GM23338 (cell line): ENCODE measurements at regions not wholly inside any gene's neighbourhood (a gene's known extent, or its start where the extent isn't known, plus 50 kb on each side); places are given as distances from the start of the nearest gene placed in this dataset.
A peak's percentile ranks its signal among the peaks of the same experiment; 100 is the strongest.

Experiments
- ATAC-seq: fragments of 200-7000 bp; cut with Tn5 transposase; 3 replicates; pipeline ENCODE4 v1.9.1; 2020
- DNase-seq: peaks from one replicate; pipeline ENCODE4 v3.0.0-alpha.2; 2015; ENCODE audit warnings: low spot score
- H2AFZ ChIP-seq: fragments of 200-600 bp; sonication (generic); 2 replicates; pipeline ENCODE4 v1.8.0; 2016; ENCODE audit warnings: antibody characterized with exemption, mild to moderate bottlenecking, moderate library complexity
- H3F3A ChIP-seq: fragments of 200-600 bp; sonication (generic); replicated peaks from 2 replicates; pipeline ENCODE4 v1.8.0; 2017; ENCODE audit warnings: antibody characterized with exemption, mixed run types, low read depth
- H3K27ac ChIP-seq: fragments of 200-600 bp; sonication (generic); 2 replicates; pipeline ENCODE4 v1.6.1; 2016; ENCODE audit warnings: low read depth
- H3K27me3 ChIP-seq: fragments of 200-600 bp; sonication (generic); 2 replicates; pipeline ENCODE4 v1.8.0; 2016; ENCODE audit warnings: mild to moderate bottlenecking, mixed run types, moderate library complexity; ENCODE audit not compliant: insufficient read depth
- H3K36me3 ChIP-seq: fragments of 200-600 bp; sonication (generic); 2 replicates; pipeline ENCODE4 v1.8.0; 2016; ENCODE audit warnings: mild to moderate bottlenecking; ENCODE audit not compliant: insufficient read depth
- H3K4me1 ChIP-seq: fragments of 200-600 bp; sonication (generic); 2 replicates; pipeline ENCODE4 v1.8.0; 2016; ENCODE audit warnings: mild to moderate bottlenecking, moderate library complexity; ENCODE audit not compliant: insufficient read depth
- H3K4me2 ChIP-seq: fragments of 200-600 bp; sonication (generic); 2 replicates; pipeline ENCODE4 v1.7.1; 2017; ENCODE audit warnings: mixed run types
- H3K4me3 ChIP-seq: fragments of 200-600 bp; sonication (generic); 2 replicates; pipeline ENCODE4 v1.6.1; 2016; ENCODE audit warnings: mixed run types
- H3K79me2 ChIP-seq: fragments of 200-600 bp; sonication (generic); replicated peaks from 2 replicates; pipeline ENCODE4 v1.8.0; 2017; ENCODE audit warnings: mild to moderate bottlenecking; ENCODE audit not compliant: insufficient read depth
- H3K9me2 ChIP-seq: fragments of 200-600 bp; sonication (generic); 2 replicates; pipeline ENCODE4 v1.8.0; 2017; ENCODE audit not compliant: insufficient read depth
- H4K20me1 ChIP-seq: fragments of 200-600 bp; sonication (generic); replicated peaks from 2 replicates; pipeline ENCODE4 v1.8.0; 2017; ENCODE audit warnings: mild to moderate bottlenecking; ENCODE audit not compliant: insufficient read depth
- H3K27ac Mint-ChIP-seq: 2 replicates; pipeline ENCODE4 v1.8.0; 2020; ENCODE audit warnings: inconsistent platforms, mild to moderate bottlenecking, moderate library complexity, mixed read lengths
- H3K27me3 Mint-ChIP-seq: 3 replicates; pipeline ENCODE4 v1.8.0; 2022; ENCODE audit warnings: low read depth, mild to moderate bottlenecking, moderate library complexity, mixed read lengths, inconsistent platforms; ENCODE audit not compliant: insufficient read depth, poor library complexity
- H3K36me3 Mint-ChIP-seq: 3 replicates; pipeline ENCODE4 v1.8.0; 2021; ENCODE audit warnings: low read depth, mild to moderate bottlenecking, inconsistent platforms, moderate library complexity, mixed read lengths
- H3K4me1 Mint-ChIP-seq: 3 replicates; pipeline ENCODE4 v1.8.0; 2020; ENCODE audit warnings: mild to moderate bottlenecking, inconsistent platforms, mixed read lengths
- H3K4me3 Mint-ChIP-seq: 3 replicates; pipeline ENCODE4 v1.8.0; 2021; ENCODE audit warnings: moderate library complexity, mild to moderate bottlenecking, inconsistent platforms, mixed read lengths
- H3K9me3 Mint-ChIP-seq: 3 replicates; pipeline ENCODE4 v1.8.0; 2020; ENCODE audit warnings: moderate library complexity, mild to moderate bottlenecking, inconsistent platforms, mixed read lengths
- CREB1 ChIP-seq: fragments of 250-450 bp; sonication (Bioruptor Pico); IDR thresholded peaks from 2 replicates; pipeline ENCODE4 v1.5.0; 2020; ENCODE audit warnings: low read depth, mild to moderate bottlenecking, moderate library complexity
- EZH2phosphoT487 ChIP-seq: fragments of 200-600 bp; sonication (generic); IDR thresholded peaks from one replicate; pipeline ENCODE4 v1.8.1; 2018; ENCODE audit warnings: antibody characterized with exemption; ENCODE audit not compliant: unreplicated experiment
- NANOG ChIP-seq: IDR thresholded peaks from 2 replicates; pipeline ENCODE4 v1.6.1; 2016; ENCODE audit warnings: antibody characterized with exemption, borderline replicate concordance
- POLR2AphosphoS5 ChIP-seq: IDR thresholded peaks from 2 replicates; pipeline ENCODE4 v1.6.1; 2016; ENCODE audit warnings: antibody characterized with exemption, low read depth
- ZNF331 ChIP-seq: fragments of 250-450 bp; sonication (Bioruptor Pico); IDR thresholded peaks from 2 replicates; pipeline ENCODE4 v1.5.0; 2020; ENCODE audit warnings: low read depth, mild to moderate bottlenecking, moderate library complexity
- TF ChIP-seq, protein P1 (sequence below): IDR thresholded peaks from 2 replicates; pipeline ENCODE4 v1.6.1; 2016; ENCODE audit warnings: antibody characterized with exemption
- TF ChIP-seq, protein P2 (sequence below), 2 experiments: fragments of 200-600 bp in 1 of 2; sonication (generic) in 1 of 2; conservative IDR thresholded peaks; 2 replicates each; pipeline versions ENCODE4 v1.5.1 to v1.6.1; 2016 to 2017; ENCODE audit warnings: antibody characterized with exemption in 2 of 2, low read depth in 2 of 2, mild to moderate bottlenecking in 2 of 2, moderate library complexity in 1 of 2
- TF ChIP-seq, protein P3 (sequence below): fragments of 250-450 bp; sonication (Bioruptor Pico); IDR thresholded peaks from 2 replicates; pipeline ENCODE4 v1.5.0; 2020; ENCODE audit warnings: mild to moderate bottlenecking, moderate library complexity

DNA sequence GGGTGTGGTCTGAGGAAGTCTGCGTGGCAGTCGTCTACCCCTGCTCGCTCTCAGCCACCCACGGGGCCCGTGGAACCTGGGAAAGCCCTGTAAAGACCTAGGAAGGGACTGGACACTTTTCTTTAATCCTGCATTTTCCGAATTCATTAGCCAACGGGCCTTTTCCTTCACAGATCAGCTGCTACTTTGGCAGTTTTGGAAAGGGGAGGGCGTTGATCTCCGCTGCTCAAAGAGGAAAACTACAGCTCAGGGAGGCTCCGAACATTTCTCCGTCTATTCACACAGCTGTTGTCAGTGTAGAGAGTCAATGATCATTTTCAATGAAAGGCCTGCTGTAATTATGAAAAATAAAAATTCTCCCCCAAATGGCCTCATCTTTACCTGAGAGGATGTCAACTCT is 450.1 kb upstream of the MKI67 start:
- peak overlapping the region; percentile 43 for H2AFZ ChIP-seq
- H3K27ac Mint-ChIP-seq = no peak overlapping the region
- H3F3A ChIP-seq = no peaks in the 10 kb centered on the region
- H3K4me1 ChIP-seq = peaks cover 23% of the 10 kb centered on the region
- TF ChIP-seq, protein P1, sequence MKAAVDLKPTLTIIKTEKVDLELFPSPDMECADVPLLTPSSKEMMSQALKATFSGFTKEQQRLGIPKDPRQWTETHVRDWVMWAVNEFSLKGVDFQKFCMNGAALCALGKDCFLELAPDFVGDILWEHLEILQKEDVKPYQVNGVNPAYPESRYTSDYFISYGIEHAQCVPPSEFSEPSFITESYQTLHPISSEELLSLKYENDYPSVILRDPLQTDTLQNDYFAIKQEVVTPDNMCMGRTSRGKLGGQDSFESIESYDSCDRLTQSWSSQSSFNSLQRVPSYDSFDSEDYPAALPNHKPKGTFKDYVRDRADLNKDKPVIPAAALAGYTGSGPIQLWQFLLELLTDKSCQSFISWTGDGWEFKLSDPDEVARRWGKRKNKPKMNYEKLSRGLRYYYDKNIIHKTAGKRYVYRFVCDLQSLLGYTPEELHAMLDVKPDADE = no peak
- TF ChIP-seq NANOG (no peak), POLR2AphosphoS5 (no peak), EZH2phosphoT487 (no peak), CREB1 (no peak), ZNF331 (CRISPR knock-in tag) (no peak)
- TF ChIP-seq, protein P2, sequence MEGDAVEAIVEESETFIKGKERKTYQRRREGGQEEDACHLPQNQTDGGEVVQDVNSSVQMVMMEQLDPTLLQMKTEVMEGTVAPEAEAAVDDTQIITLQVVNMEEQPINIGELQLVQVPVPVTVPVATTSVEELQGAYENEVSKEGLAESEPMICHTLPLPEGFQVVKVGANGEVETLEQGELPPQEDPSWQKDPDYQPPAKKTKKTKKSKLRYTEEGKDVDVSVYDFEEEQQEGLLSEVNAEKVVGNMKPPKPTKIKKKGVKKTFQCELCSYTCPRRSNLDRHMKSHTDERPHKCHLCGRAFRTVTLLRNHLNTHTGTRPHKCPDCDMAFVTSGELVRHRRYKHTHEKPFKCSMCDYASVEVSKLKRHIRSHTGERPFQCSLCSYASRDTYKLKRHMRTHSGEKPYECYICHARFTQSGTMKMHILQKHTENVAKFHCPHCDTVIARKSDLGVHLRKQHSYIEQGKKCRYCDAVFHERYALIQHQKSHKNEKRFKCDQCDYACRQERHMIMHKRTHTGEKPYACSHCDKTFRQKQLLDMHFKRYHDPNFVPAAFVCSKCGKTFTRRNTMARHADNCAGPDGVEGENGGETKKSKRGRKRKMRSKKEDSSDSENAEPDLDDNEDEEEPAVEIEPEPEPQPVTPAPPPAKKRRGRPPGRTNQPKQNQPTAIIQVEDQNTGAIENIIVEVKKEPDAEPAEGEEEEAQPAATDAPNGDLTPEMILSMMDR (conservative IDR thresholded peaks at IDR 0.05; ENCODE audit: low read depth in 2 of 2) = no peak
- no peak overlapping the region for H3K4me3 ChIP-seq
- H3K27ac ChIP-seq = no peak overlapping the region
- H3K27me3 Mint-ChIP-seq = peaks cover 26% of the 10 kb centered on the region
- H3K4me1 Mint-ChIP-seq = peaks cover 67% of the 10 kb centered on the region
- H3K9me3 Mint-ChIP-seq = peaks cover 9% of the 10 kb centered on the region; the same call in 2 of the 3 replicates
- peaks cover 14% of the 10 kb centered on the region; the same call in 2 of the 3 replicates for H3K36me3 Mint-ChIP-seq
- peaks cover 17% of the 10 kb centered on the region for H3K9me2 ChIP-seq
- H3K4me3 Mint-ChIP-seq = no peak overlapping the region
- no peaks in the 10 kb centered on the region for H4K20me1 ChIP-seq
- no peaks in the 10 kb centered on the region for H3K79me2 ChIP-seq
- ATAC-seq (no peak), DNase-seq (no peak)
- H3K36me3 ChIP-seq = no peaks in the 10 kb centered on the region
- no peak overlapping the region for H3K4me2 ChIP-seq
- H3K27me3 ChIP-seq = no peaks in the 10 kb centered on the region

DNA sequence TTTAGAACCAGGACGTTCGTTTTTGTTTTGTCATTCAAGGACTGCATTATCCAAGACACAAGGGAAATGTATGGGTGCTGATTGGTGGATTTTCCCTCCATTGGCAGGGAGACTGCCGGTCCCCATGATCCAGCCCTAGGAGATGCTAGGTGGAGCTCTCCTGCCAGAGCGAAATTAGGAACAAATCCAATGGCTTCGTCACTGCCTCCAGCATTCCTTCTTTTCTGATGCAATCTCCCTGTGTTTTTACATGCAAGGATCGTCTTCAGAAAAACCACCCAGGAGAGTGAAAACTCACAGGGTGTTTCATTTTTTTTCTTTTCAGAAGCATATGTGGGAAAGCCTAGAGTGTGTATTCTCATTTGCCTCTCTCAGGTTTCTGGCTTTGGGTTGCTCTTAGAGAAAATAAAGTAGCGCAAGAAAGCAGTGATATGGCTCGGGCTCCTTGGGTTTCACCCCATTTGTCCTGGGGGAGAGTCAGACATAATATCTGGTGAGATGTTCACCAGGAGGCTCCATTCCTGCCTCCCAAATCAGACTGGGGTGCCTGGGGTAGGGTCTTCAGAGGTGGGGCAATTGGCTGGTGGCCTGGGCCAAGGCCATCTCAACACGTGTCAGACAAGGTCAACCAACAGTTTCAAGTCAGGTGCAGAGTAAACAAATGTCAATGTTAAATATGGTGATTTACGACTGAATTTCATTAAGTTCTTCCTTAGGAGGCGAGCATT is 450.9 kb upstream of the MKI67 start:
- no peaks in the 10 kb centered on the region for H3K27me3 ChIP-seq
- H3K27ac Mint-ChIP-seq = peak overlapping the region; percentile 97
- peaks cover 14% of the 10 kb centered on the region; the same call in 2 of the 3 replicates for H3K36me3 Mint-ChIP-seq
- peak overlapping the region; percentile 28; the same call in 1 of the 2 replicates for H3K27ac ChIP-seq
- no peaks in the 10 kb centered on the region for H3K79me2 ChIP-seq
- peaks cover 9% of the 10 kb centered on the region; the same call in 2 of the 3 replicates for H3K9me3 Mint-ChIP-seq
- DNase-seq (peak; percentile 46), ATAC-seq (peak; percentile 66)
- peaks cover 23% of the 10 kb centered on the region for H3K4me1 ChIP-seq
- TF ChIP-seq, protein P2 (conservative IDR thresholded peaks at IDR 0.05; ENCODE audit: low read depth in 2 of 2) = peak in 1 of 2 experiments; percentile 28; a peak in 2 of 4 replicates
- TF ChIP-seq CREB1 = no peak
- TF ChIP-seq, protein P3, sequence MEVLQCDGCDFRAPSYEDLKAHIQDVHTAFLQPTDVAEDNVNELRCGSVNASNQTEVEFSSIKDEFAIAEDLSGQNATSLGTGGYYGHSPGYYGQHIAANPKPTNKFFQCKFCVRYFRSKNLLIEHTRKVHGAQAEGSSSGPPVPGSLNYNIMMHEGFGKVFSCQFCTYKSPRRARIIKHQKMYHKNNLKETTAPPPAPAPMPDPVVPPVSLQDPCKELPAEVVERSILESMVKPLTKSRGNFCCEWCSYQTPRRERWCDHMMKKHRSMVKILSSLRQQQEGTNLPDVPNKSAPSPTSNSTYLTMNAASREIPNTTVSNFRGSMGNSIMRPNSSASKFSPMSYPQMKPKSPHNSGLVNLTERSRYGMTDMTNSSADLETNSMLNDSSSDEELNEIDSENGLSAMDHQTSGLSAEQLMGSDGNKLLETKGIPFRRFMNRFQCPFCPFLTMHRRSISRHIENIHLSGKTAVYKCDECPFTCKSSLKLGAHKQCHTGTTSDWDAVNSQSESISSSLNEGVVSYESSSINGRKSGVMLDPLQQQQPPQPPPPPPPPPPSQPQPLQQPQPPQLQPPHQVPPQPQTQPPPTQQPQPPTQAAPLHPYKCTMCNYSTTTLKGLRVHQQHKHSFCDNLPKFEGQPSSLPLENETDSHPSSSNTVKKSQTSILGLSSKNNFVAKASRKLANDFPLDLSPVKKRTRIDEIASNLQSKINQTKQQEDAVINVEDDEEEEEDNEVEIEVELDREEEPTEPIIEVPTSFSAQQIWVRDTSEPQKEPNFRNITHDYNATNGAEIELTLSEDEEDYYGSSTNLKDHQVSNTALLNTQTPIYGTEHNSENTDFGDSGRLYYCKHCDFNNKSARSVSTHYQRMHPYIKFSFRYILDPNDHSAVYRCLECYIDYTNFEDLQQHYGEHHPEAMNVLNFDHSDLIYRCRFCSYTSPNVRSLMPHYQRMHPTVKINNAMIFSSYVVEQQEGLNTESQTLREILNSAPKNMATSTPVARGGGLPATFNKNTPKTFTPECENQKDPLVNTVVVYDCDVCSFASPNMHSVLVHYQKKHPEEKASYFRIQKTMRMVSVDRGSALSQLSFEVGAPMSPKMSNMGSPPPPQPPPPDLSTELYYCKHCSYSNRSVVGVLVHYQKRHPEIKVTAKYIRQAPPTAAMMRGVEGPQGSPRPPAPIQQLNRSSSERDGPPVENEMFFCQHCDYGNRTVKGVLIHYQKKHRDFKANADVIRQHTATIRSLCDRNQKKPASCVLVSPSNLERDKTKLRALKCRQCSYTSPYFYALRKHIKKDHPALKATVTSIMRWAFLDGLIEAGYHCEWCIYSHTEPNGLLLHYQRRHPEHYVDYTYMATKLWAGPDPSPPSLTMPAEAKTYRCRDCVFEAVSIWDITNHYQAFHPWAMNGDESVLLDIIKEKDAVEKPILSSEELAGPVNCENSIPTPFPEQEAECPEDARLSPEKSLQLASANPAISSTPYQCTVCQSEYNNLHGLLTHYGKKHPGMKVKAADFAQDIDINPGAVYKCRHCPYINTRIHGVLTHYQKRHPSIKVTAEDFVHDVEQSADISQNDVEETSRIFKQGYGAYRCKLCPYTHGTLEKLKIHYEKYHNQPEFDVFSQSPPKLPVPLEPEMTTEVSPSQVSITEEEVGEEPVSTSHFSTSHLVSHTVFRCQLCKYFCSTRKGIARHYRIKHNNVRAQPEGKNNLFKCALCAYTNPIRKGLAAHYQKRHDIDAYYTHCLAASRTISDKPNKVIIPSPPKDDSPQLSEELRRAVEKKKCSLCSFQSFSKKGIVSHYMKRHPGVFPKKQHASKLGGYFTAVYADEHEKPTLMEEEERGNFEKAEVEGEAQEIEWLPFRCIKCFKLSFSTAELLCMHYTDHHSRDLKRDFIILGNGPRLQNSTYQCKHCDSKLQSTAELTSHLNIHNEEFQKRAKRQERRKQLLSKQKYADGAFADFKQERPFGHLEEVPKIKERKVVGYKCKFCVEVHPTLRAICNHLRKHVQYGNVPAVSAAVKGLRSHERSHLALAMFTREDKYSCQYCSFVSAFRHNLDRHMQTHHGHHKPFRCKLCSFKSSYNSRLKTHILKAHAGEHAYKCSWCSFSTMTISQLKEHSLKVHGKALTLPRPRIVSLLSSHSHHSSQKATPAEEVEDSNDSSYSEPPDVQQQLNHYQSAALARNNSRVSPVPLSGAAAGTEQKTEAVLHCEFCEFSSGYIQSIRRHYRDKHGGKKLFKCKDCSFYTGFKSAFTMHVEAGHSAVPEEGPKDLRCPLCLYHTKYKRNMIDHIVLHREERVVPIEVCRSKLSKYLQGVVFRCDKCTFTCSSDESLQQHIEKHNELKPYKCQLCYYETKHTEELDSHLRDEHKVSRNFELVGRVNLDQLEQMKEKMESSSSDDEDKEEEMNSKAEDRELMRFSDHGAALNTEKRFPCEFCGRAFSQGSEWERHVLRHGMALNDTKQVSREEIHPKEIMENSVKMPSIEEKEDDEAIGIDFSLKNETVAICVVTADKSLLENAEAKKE (CRISPR knock-in tag) = 0 out of 2 replicates have a peak, but pooled peaks have one; percentile 53
- peaks cover 22% of the 10 kb centered on the region for H3K27me3 Mint-ChIP-seq
- H3K4me3 ChIP-seq = no peak overlapping the region
- no peak overlapping the region for H3K4me3 Mint-ChIP-seq
- peaks cover 62% of the 10 kb centered on the region for H3K4me1 Mint-ChIP-seq
- H3K36me3 ChIP-seq = no peaks in the 10 kb centered on the region
- no peaks in the 10 kb centered on the region for H4K20me1 ChIP-seq
- H3F3A ChIP-seq = no peaks in the 10 kb centered on the region
- no peak overlapping the region for H3K4me2 ChIP-seq
- H3K9me2 ChIP-seq = peaks cover 17% of the 10 kb centered on the region
- no peak overlapping the region for H2AFZ ChIP-seq
